Fibroblast of lung (primary cell): ENCODE measurements at regions not wholly inside any gene's neighbourhood (a gene's known extent, or its start where the extent isn't known, plus 50 kb on each side); places are given as distances from the start of the nearest gene placed in this dataset.
A peak's percentile ranks its signal among the peaks of the same experiment; 100 is the strongest.

Experiments used
- DNase-seq, 2 donors: peaks; one replicate each; pipeline versions ENCODE4 v3.0.0 to v3.0.0-alpha.2; 2010; ENCODE audit warnings: low read depth in 2 of 2
- H2AFZ ChIP-seq: 2 replicates; pipeline ENCODE4 v1.5.1; 2012; ENCODE audit warnings: low read length, control low read depth, inconsistent platforms
- H3K27ac ChIP-seq: 2 replicates; pipeline ENCODE4 v1.5.1; 2011; ENCODE audit warnings: low read length, control low read depth; ENCODE audit not compliant: insufficient read depth
- H3K27me3 ChIP-seq: 2 replicates; pipeline ENCODE4 v1.5.1; 2011; ENCODE audit warnings: mild to moderate bottlenecking, low read length; ENCODE audit not compliant: control insufficient read depth, insufficient read depth
- H3K36me3 ChIP-seq: 2 replicates; pipeline ENCODE4 v1.5.1; 2011; ENCODE audit warnings: low read length; ENCODE audit not compliant: control insufficient read depth, insufficient read depth
- H3K4me1 ChIP-seq: 2 replicates; pipeline ENCODE4 v1.5.1; 2011; ENCODE audit warnings: low read length; ENCODE audit not compliant: control insufficient read depth, insufficient read depth; ENCODE audit errors: extremely low read depth
- H3K4me2 ChIP-seq: 2 replicates; pipeline ENCODE4 v1.5.1; 2011; ENCODE audit warnings: low read length, control low read depth; ENCODE audit not compliant: insufficient read depth; ENCODE audit errors: extremely low read depth
- H3K4me3 ChIP-seq, 4 experiments: fragments of 200-600 bp in 1 of 4; sonication (generic) in 1 of 4; replicated peaks in 1 of 4; 2 replicates each; pipeline ENCODE4 v1.5.1; 2011 to 2016; ENCODE audit warnings: low read length in 4 of 4, low read depth in 3 of 4, mild to moderate bottlenecking in 3 of 4, control low read depth in 2 of 4, inconsistent platforms in 1 of 4, mixed read lengths in 1 of 4; ENCODE audit not compliant: insufficient read depth in 1 of 4; ENCODE audit errors: control extremely low read depth in 1 of 4
- H3K79me2 ChIP-seq: 2 replicates; pipeline ENCODE4 v1.5.1; 2012; ENCODE audit warnings: mild to moderate bottlenecking, low read length, inconsistent platforms; ENCODE audit not compliant: control insufficient read depth, insufficient read depth
- H3K9ac ChIP-seq: 2 replicates; pipeline ENCODE4 v1.5.1; 2011; ENCODE audit warnings: mild to moderate bottlenecking, low read length, control low read depth; ENCODE audit not compliant: insufficient read depth
- H3K9me3 ChIP-seq: 2 replicates; pipeline ENCODE4 v1.5.1; 2012; ENCODE audit warnings: low read depth, low read length; ENCODE audit not compliant: control insufficient read depth, insufficient read depth
- H4K20me1 ChIP-seq: 2 replicates; pipeline ENCODE4 v1.5.1; 2011; ENCODE audit warnings: low read length; ENCODE audit not compliant: control insufficient read depth, insufficient read depth; ENCODE audit errors: extremely low read depth
- EZH2 ChIP-seq: IDR thresholded peaks from 2 replicates; pipeline ENCODE4 v1.5.1; 2012; ENCODE audit warnings: low read length, control low read depth, mild to moderate bottlenecking; ENCODE audit errors: missing control alignments
- TF ChIP-seq, protein P1 (sequence below), 2 donors: IDR thresholded peaks in 1 of 2; conservative IDR thresholded peaks in 1 of 2; 1 replicate in 1 of 2; 2 replicates in 1 of 2; pipeline ENCODE4 v1.5.1; 2011 to 2012; ENCODE audit warnings: low read length in 2 of 2, control low read depth in 1 of 2, inconsistent platforms in 1 of 2, low read depth in 1 of 2, mild to moderate bottlenecking in 1 of 2

DNA sequence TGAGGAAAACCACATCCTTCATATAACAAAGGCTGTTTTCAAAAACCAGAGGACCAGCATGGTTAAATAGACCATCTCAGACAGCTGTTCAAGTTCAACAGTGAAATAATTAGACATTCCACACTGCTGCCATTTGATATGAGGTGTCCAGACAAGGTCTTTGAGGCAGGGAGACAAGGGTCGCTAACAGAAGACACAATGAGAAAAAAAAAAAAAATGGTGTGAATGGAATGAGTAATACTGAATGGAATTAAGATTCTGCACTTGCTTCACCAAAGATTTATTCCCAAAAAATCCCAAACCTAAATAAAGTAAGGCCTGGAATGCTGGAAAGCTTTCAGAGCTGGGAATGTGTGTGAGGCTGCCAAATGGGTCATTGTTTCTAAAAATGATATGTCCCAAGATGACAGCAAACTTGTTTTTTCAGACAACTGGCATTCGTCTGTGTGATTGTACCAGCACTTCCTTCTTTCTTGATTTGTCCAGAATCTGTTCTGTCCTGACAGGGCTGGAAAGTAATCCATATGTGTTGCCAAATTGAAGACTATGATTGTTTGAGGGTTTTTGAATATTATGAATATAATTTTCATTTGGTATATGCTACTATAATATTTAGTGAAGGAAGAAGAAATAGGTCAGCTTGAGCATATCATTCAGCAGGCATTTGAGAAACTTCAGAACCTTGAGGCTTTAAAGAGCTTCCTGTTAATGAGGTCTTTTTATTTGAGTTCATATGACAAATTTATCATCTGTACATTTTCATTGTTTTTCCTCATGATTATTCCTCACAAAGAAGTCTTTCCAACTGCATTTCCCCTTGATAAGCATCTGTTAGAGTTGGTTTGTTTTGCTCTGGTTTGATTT lies 85.2 kb upstream of the ITGA4 start:
- H3K4me2 ChIP-seq, result no peak overlapping the region
- no peak overlapping the region for H2AFZ ChIP-seq
- H3K36me3 ChIP-seq, result no peaks in the 10 kb centered on the region
- H4K20me1 ChIP-seq, result no peaks in the 10 kb centered on the region
- TF ChIP-seq, protein P1, sequence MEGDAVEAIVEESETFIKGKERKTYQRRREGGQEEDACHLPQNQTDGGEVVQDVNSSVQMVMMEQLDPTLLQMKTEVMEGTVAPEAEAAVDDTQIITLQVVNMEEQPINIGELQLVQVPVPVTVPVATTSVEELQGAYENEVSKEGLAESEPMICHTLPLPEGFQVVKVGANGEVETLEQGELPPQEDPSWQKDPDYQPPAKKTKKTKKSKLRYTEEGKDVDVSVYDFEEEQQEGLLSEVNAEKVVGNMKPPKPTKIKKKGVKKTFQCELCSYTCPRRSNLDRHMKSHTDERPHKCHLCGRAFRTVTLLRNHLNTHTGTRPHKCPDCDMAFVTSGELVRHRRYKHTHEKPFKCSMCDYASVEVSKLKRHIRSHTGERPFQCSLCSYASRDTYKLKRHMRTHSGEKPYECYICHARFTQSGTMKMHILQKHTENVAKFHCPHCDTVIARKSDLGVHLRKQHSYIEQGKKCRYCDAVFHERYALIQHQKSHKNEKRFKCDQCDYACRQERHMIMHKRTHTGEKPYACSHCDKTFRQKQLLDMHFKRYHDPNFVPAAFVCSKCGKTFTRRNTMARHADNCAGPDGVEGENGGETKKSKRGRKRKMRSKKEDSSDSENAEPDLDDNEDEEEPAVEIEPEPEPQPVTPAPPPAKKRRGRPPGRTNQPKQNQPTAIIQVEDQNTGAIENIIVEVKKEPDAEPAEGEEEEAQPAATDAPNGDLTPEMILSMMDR (conservative IDR thresholded peaks at IDR 0.05 in 1 of 2, IDR thresholded peaks at IDR 0.05 in 1 of 2; ENCODE audit: low read depth in 1 of 2, low read length in 2 of 2), result no peak
- TF ChIP-seq EZH2, result no peak
- no peaks in the 10 kb centered on the region for H3K4me1 ChIP-seq
- no peaks in the 10 kb centered on the region for H3K27me3 ChIP-seq
- H3K9ac ChIP-seq, result no peak overlapping the region
- H3K4me3 ChIP-seq, result no peak overlapping the region
- H3K79me2 ChIP-seq, result no peaks in the 10 kb centered on the region
- H3K9me3 ChIP-seq, result no peaks in the 10 kb centered on the region
- peak; percentile 28 to 83 for DNase-seq
- no peak overlapping the region for H3K27ac ChIP-seq

DNA sequence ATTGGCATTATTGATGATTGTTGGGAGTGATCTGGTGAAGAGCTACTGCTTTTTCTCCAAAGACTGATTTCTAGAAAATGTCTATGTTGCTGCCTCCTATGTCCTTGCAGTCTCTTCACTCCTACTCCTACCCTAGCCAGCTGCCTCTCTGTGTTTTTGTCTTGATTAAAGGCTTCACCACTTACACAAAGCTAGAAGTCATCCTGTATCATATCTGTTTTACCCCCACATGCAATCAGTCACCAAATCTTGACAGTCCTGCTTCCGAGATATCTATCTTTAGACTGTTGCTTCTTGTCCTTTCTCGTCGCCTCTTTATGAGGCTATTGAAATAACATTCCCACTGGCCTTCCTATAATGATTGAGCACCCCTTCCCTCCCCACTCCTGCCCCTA lies 84.5 kb upstream of the ITGA4 start:
- no peaks in the 10 kb centered on the region for H3K9me3 ChIP-seq
- no peak overlapping the region for H2AFZ ChIP-seq
- H3K4me1 ChIP-seq, result no peaks in the 10 kb centered on the region
- H3K36me3 ChIP-seq, result no peaks in the 10 kb centered on the region
- DNase-seq, result no peak
- no peak overlapping the region for H3K4me2 ChIP-seq
- no peak overlapping the region for H3K9ac ChIP-seq
- H3K27ac ChIP-seq, result no peak overlapping the region
- no peaks in the 10 kb centered on the region for H3K27me3 ChIP-seq
- H4K20me1 ChIP-seq, result no peaks in the 10 kb centered on the region
- no peak overlapping the region for H3K4me3 ChIP-seq
- no peak for TF ChIP-seq EZH2
- TF ChIP-seq, protein P1 (conservative IDR thresholded peaks at IDR 0.05 in 1 of 2, IDR thresholded peaks at IDR 0.05 in 1 of 2; ENCODE audit: low read depth in 1 of 2, low read length in 2 of 2), result no peak
- no peaks in the 10 kb centered on the region for H3K79me2 ChIP-seq

DNA sequence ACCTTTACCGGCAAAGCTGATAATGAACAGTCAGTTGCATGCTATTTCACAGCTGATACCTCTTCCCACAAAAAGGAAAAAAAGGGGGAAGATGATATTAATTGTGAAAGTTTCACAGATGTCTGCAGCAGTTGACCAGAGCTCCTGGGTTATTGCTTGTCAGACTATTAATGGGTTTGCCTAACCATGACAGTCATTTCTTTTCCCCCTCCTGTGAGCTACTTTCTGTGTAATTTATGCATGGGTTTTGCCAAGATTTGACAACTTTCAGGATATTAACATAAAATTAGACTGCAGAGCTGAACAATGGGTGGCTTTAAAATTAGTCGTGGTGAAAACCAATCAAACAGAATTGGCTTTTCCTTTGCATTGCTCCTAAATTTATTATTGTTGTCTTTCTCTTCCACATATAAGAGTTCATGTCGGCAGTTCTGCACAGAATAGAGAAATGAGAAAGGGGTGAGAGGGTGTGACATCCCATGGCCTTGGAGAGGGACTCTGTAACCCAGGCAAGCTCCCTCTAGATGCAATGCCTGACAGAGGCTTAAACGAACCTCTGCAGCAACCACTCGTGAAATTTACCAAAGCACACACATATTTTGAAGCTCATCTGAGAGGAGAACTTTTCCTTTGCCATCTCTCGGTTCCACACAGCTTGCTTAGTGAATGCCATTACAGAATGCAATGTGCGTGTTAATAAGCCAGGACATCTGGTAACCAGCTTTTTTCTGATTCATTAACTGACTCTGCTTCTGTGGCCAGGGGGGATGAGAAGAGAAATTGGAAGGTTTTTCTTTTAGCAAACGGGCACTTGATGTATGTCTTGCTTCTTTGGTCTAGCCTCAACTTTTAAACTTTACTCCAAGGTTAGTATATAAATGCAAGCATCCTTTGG lies 82.2 kb upstream of the ITGA4 start:
- H3K9ac ChIP-seq, result no peak overlapping the region
- no peaks in the 10 kb centered on the region for H3K4me1 ChIP-seq
- no peaks in the 10 kb centered on the region for H3K36me3 ChIP-seq
- no peaks in the 10 kb centered on the region for H4K20me1 ChIP-seq
- no peaks in the 10 kb centered on the region for H3K79me2 ChIP-seq
- no peak overlapping the region for H2AFZ ChIP-seq
- H3K27ac ChIP-seq, result no peak overlapping the region
- no peak overlapping the region for H3K4me2 ChIP-seq
- H3K9me3 ChIP-seq, result no peaks in the 10 kb centered on the region
- peak in 1 of 2 donors; percentile 68 for DNase-seq
- no peak overlapping the region for H3K4me3 ChIP-seq
- no peaks in the 10 kb centered on the region for H3K27me3 ChIP-seq
- TF ChIP-seq, protein P1 (conservative IDR thresholded peaks at IDR 0.05 in 1 of 2, IDR thresholded peaks at IDR 0.05 in 1 of 2; ENCODE audit: low read depth in 1 of 2, low read length in 2 of 2), result no peak
- no peak for TF ChIP-seq EZH2
